H9 (cell line): ENCODE measurements at regions not wholly inside any gene's neighbourhood (a gene's known extent, or its start where the extent isn't known, plus 50 kb on each side); places are given as distances from the start of the nearest gene placed in this dataset.

Source experiments
- DNase-seq: peaks from one replicate; pipeline ENCODE4 v3.0.0-alpha.2; 2017
- H2AFZ ChIP-seq: one replicate; pipeline ENCODE4 v1.6.1; 2013; ENCODE audit warnings: mild to moderate bottlenecking, low read length, control low read depth, moderate library complexity
- H2AK5ac ChIP-seq: 2 replicates; pipeline ENCODE4 v1.6.1; 2013; ENCODE audit warnings: low read length, control low read depth, mixed read lengths; ENCODE audit not compliant: insufficient read length
- H2BK120ac ChIP-seq: one replicate; pipeline ENCODE4 v1.6.1; 2013; ENCODE audit warnings: low read depth, mild to moderate bottlenecking, low read length, control low read depth, inconsistent platforms; ENCODE audit not compliant: poor library complexity, severe bottlenecking
- H2BK12ac ChIP-seq: 2 replicates; pipeline ENCODE4 v1.6.1; 2013; ENCODE audit warnings: low read length, control low read depth, mixed read lengths, low read depth; ENCODE audit not compliant: insufficient read length
- H2BK15ac ChIP-seq: 2 replicates; pipeline ENCODE4 v1.6.1; 2013; ENCODE audit warnings: low read depth, low read length, control low read depth
- H2BK20ac ChIP-seq: one replicate; pipeline ENCODE4 v1.6.1; 2013; ENCODE audit warnings: low read depth, mild to moderate bottlenecking, low read length, control low read depth, inconsistent platforms; ENCODE audit not compliant: poor library complexity, severe bottlenecking
- H2BK5ac ChIP-seq: 2 replicates; pipeline ENCODE4 v1.6.1; 2013; ENCODE audit warnings: low read length, control low read depth, mixed read lengths; ENCODE audit not compliant: insufficient read length
- H3K14ac ChIP-seq: 2 replicates; pipeline ENCODE4 v1.6.1; 2013; ENCODE audit warnings: low read length, control low read depth; ENCODE audit not compliant: insufficient read depth
- H3K18ac ChIP-seq: 2 replicates; pipeline ENCODE4 v1.6.1; 2013; ENCODE audit warnings: low read depth, mild to moderate bottlenecking, mixed read lengths, low read length, control low read depth; ENCODE audit not compliant: insufficient read length
- H3K23ac ChIP-seq: 2 replicates; pipeline ENCODE4 v1.6.1; 2013; ENCODE audit warnings: low read length, control low read depth, mixed read lengths, low read depth; ENCODE audit not compliant: insufficient read length
- H3K23me2 ChIP-seq: 2 replicates; pipeline ENCODE4 v1.6.1; 2013; ENCODE audit warnings: low read depth, mild to moderate bottlenecking, mixed read lengths, low read length, control low read depth; ENCODE audit not compliant: insufficient read length, poor library complexity, severe bottlenecking
- H3K27ac ChIP-seq: 2 replicates; pipeline ENCODE4 v1.5.1; 2013; ENCODE audit warnings: low read length, control low read depth, mixed read lengths, low read depth; ENCODE audit not compliant: insufficient read length
- H3K27me3 ChIP-seq: 2 replicates; pipeline ENCODE4 v1.6.1; 2013; ENCODE audit warnings: low read length, control low read depth, inconsistent platforms; ENCODE audit not compliant: insufficient read depth
- H3K4ac ChIP-seq: 2 replicates; pipeline ENCODE4 v1.6.1; 2013; ENCODE audit warnings: low read depth, mild to moderate bottlenecking, control low read depth, inconsistent platforms, low read length, moderate library complexity
- H3K4me1 ChIP-seq: 2 replicates; pipeline ENCODE4 v1.6.1; 2013; ENCODE audit warnings: low read length, control low read depth, inconsistent platforms; ENCODE audit not compliant: insufficient read depth
- H3K4me2 ChIP-seq: 2 replicates; pipeline ENCODE4 v1.6.1; 2013; ENCODE audit warnings: low read length, control low read depth, mixed read lengths; ENCODE audit not compliant: insufficient read length, insufficient read depth
- H3K56ac ChIP-seq: 2 replicates; pipeline ENCODE4 v1.6.1; 2013; ENCODE audit warnings: low read depth, mild to moderate bottlenecking, mixed read lengths, low read length, control low read depth; ENCODE audit not compliant: insufficient read length
- H3K79me1 ChIP-seq: 2 replicates; pipeline ENCODE4 v1.6.1; 2013; ENCODE audit warnings: low read depth, mild to moderate bottlenecking, moderate library complexity, low read length, control low read depth, inconsistent platforms; ENCODE audit not compliant: insufficient read depth, poor library complexity, severe bottlenecking
- H3K79me2 ChIP-seq: 2 replicates; pipeline ENCODE4 v1.6.1; 2013; ENCODE audit warnings: low read length, control low read depth, inconsistent platforms; ENCODE audit not compliant: insufficient read depth
- H3K9ac ChIP-seq: 2 replicates; pipeline ENCODE4 v1.6.1; 2013; ENCODE audit warnings: low read length, control low read depth, mixed read lengths; ENCODE audit not compliant: insufficient read length; ENCODE audit errors: extremely low read depth
- H3K9me3 ChIP-seq: one replicate; pipeline ENCODE4 v1.6.1; 2013; ENCODE audit warnings: low read depth, low read length, inconsistent platforms; ENCODE audit not compliant: control insufficient read depth
- H3T11ph ChIP-seq: one replicate; pipeline ENCODE4 v1.6.1; 2013; ENCODE audit warnings: mild to moderate bottlenecking, low read length, control low read depth, inconsistent platforms
- H4K20me1 ChIP-seq: one replicate; pipeline ENCODE4 v1.6.1; 2013; ENCODE audit not compliant: control insufficient read depth, insufficient read length, insufficient read depth
- H4K5ac ChIP-seq: 2 replicates; pipeline ENCODE4 v1.6.1; 2013; ENCODE audit warnings: low read depth, mild to moderate bottlenecking, mixed read lengths, low read length, control low read depth; ENCODE audit not compliant: insufficient read length
- H4K8ac ChIP-seq: replicated peaks from 2 replicates; pipeline ENCODE4 v1.6.1; 2013; ENCODE audit warnings: low read length, control low read depth, mixed read lengths, low read depth; ENCODE audit not compliant: insufficient read length
- H4K91ac ChIP-seq: 2 replicates; pipeline ENCODE4 v1.6.1; 2013; ENCODE audit warnings: low read depth, mild to moderate bottlenecking, moderate library complexity, mixed read lengths, low read length, control low read depth; ENCODE audit not compliant: insufficient read length
- H3K27ac Mint-ChIP-seq, 3 experiments: 2 replicates in 2 of 3; 3 replicates in 1 of 3; pipeline ENCODE4 v1.8.0; 2020 to 2021; ENCODE audit warnings: mixed read lengths in 3 of 3, mild to moderate bottlenecking in 1 of 3, moderate library complexity in 1 of 3
- H3K27me3 Mint-ChIP-seq: 2 replicates; pipeline ENCODE4 v1.8.0; 2021; ENCODE audit warnings: low read depth, mild to moderate bottlenecking, moderate library complexity, mixed read lengths
- H3K36me3 Mint-ChIP-seq, 3 experiments: 2 replicates in 2 of 3; 3 replicates in 1 of 3; pipeline ENCODE4 v1.8.0; 2020 to 2021; ENCODE audit warnings: low read depth in 3 of 3, mixed read lengths in 3 of 3; ENCODE audit not compliant: insufficient read depth in 1 of 3
- H3K4me1 Mint-ChIP-seq, 2 experiments: 2 replicates each; pipeline ENCODE4 v1.8.0; 2020; ENCODE audit warnings: mixed read lengths in 2 of 2
- H3K4me3 Mint-ChIP-seq, 2 experiments: 2 replicates in 1 of 2; 3 replicates in 1 of 2; pipeline ENCODE4 v1.8.0; 2020 to 2021; ENCODE audit warnings: mild to moderate bottlenecking in 2 of 2, mixed read lengths in 2 of 2, moderate library complexity in 1 of 2
- H3K9me3 Mint-ChIP-seq, 2 experiments: 2 replicates in 1 of 2; 3 replicates in 1 of 2; pipeline ENCODE4 v1.8.0; 2020; ENCODE audit warnings: mild to moderate bottlenecking in 2 of 2, mixed read lengths in 2 of 2, moderate library complexity in 1 of 2
- CTCF ChIP-seq: fragments of 200-600 bp; sonication (generic); conservative IDR thresholded peaks from 3 replicates; pipeline ENCODE4 v1.8.0; 2021; ENCODE audit warnings: antibody characterized with exemption, mild to moderate bottlenecking
- WGBS: extraction: QIAGEN DNeasy Blood & Tissue Kit; methylation state at CpG from one replicate; pipeline ENCODE4 v1.1.7; 2013; ENCODE audit warnings: missing lambda C conversion rate, low lambda C conversion rate, mixed read lengths; ENCODE audit not compliant: insufficient read length; ENCODE audit errors: extremely low coverage; 5-methylcytosine and 5-hydroxymethylcytosine counted together

- Histone ChIP-seq H3K4me2 (no peak overlapping the region), H3K23me2 (no peaks in the 10 kb centered on the region), H3K14ac (no peak overlapping the region), H3T11ph (no peak overlapping the region), H3K79me1 (no peaks in the 10 kb centered on the region), H3K9me3 (no peaks in the 10 kb centered on the region), H3K56ac (no peak overlapping the region), H2BK15ac (no peak overlapping the region), H3K4me1 (no peaks in the 10 kb centered on the region), H2BK12ac (no peak overlapping the region), H4K5ac (no peak overlapping the region), H3K9ac (no peak overlapping the region), H2BK20ac (no peak overlapping the region), H4K8ac (no peak overlapping the region), H2BK120ac (no peak overlapping the region), H3K4ac (no peak overlapping the region), H2AK5ac (no peak overlapping the region), H2AFZ (no peak overlapping the region), H3K27ac (no peak overlapping the region), H3K23ac (no peak overlapping the region), H4K20me1 (no peaks in the 10 kb centered on the region), H3K79me2 (no peaks in the 10 kb centered on the region), H4K91ac (no peak overlapping the region), H3K18ac (no peak overlapping the region), H2BK5ac (no peak overlapping the region), H3K27me3 (no peaks in the 10 kb centered on the region)
- no CpG with 5 or more reads among the region's 1 CpG for WGBS
- Mint-ChIP-seq H3K27me3 (no peaks in the 10 kb centered on the region), H3K4me3 (no peak overlapping the region), H3K36me3 (no peaks in the 10 kb centered on the region), H3K9me3 (peaks cover 0 to 2% of the 10 kb centered on the region in 2 experiments; a peak in 1 of 5 replicates), H3K27ac (no peak overlapping the region), H3K4me1 (peaks cover 0 to under 1% of the 10 kb centered on the region in 2 experiments; a peak in 1 of 4 replicates)
- no peak for TF ChIP-seq CTCF
- no peak for DNase-seq
Measured at GRCh38 chr3:1955170-1955569, 143.5 kb upstream of the CNTN4 start.
